ENCODE measurements at regions not wholly inside any gene's neighbourhood (a gene's known extent, or its start where the extent isn't known, plus 50 kb on each side); places are given as distances from the start of the nearest gene placed in this dataset.

GRCh38 chr2:57100436-57100835 is 916.6 kb downstream of the CCDC85A start:
- no peak for DNase-seq (ENCODE audit: low read depth)
- H3K4me3 ChIP-seq (ENCODE audit: low read depth, low read length) = no peak overlapping the region
- TF ChIP-seq, protein P1, sequence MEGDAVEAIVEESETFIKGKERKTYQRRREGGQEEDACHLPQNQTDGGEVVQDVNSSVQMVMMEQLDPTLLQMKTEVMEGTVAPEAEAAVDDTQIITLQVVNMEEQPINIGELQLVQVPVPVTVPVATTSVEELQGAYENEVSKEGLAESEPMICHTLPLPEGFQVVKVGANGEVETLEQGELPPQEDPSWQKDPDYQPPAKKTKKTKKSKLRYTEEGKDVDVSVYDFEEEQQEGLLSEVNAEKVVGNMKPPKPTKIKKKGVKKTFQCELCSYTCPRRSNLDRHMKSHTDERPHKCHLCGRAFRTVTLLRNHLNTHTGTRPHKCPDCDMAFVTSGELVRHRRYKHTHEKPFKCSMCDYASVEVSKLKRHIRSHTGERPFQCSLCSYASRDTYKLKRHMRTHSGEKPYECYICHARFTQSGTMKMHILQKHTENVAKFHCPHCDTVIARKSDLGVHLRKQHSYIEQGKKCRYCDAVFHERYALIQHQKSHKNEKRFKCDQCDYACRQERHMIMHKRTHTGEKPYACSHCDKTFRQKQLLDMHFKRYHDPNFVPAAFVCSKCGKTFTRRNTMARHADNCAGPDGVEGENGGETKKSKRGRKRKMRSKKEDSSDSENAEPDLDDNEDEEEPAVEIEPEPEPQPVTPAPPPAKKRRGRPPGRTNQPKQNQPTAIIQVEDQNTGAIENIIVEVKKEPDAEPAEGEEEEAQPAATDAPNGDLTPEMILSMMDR (IDR thresholded peaks at IDR 0.05; ENCODE audit: control insufficient read depth, extremely low read depth, insufficient read depth) = no peak

GRCh38 chr2:57105694-57106093 is 921.9 kb downstream of the CCDC85A start:
- H3K4me3 ChIP-seq (ENCODE audit: low read depth, low read length) = no peak overlapping the region
- TF ChIP-seq, protein P1 (IDR thresholded peaks at IDR 0.05; ENCODE audit: control insufficient read depth, extremely low read depth, insufficient read depth) = no peak
- no peak for DNase-seq (ENCODE audit: low read depth)

- TF ChIP-seq, protein P1 (IDR thresholded peaks at IDR 0.05; ENCODE audit: control insufficient read depth, extremely low read depth, insufficient read depth) = no peak
- DNase-seq (ENCODE audit: low read depth) = no peak
These were observed 923.6 kb downstream of the CCDC85A start for GRCh38 chr2:57107353-57107752.

GRCh38 chr2:57111531-57111930 is 927.7 kb downstream of the CCDC85A start:
- no peak for DNase-seq (ENCODE audit: low read depth)
- TF ChIP-seq, protein P1 (IDR thresholded peaks at IDR 0.05; ENCODE audit: control insufficient read depth, extremely low read depth, insufficient read depth) = no peak
- no peak overlapping the region for H3K4me3 ChIP-seq (ENCODE audit: low read depth, low read length)

More at GRCh38 chr2:57107353-57107752, 923.6 kb downstream of the CCDC85A start:
- H3K4me3 ChIP-seq (ENCODE audit: low read depth, low read length) = no peak overlapping the region

DNA sequence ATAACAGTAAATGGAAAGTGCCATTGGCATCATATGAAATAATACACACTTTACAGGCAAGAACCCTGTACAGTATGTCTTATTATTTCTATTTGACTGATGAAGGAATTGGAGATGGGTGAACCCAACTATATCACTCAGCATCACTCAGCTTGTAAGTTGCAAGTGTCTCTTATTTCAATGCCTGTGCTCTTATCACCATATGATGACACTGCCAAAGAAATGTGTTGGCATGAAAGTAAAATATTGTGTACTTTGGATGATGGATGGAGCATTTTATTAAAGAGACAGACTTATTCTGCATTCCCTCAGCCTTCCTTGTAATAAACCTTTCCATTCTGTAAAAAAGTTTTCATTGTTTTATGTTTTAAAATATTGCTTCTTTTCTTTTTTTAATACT is 927.5 kb upstream of the VRK2 start:
- TF ChIP-seq, protein P1 (IDR thresholded peaks at IDR 0.05; ENCODE audit: control insufficient read depth, extremely low read depth, insufficient read depth) = no peak
- H3K4me3 ChIP-seq (ENCODE audit: low read depth, low read length) = no peak overlapping the region

DNA sequence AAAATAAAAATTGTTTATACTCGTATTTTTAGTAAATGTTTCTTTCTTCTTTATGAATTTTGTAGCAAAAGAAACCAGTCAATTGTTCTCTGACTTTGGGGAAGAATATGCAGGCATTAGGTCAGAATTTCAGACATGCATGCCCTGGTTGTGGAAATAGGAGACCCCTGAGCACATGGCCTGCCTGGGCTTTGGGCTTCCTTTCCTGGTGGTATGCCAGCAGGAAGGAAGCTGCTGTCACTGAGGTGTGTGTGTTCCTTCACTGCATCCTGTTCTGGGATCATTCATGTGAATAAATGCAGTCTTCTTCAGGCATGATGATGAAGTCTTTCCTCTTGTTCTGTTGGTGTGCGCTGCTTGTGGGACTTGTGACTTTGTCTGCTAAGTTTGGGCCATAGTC is 920.2 kb upstream of the VRK2 start:
- no peak overlapping the region for H3K4me3 ChIP-seq (ENCODE audit: low read depth, low read length)
- TF ChIP-seq, protein P1 (IDR thresholded peaks at IDR 0.05; ENCODE audit: control insufficient read depth, extremely low read depth, insufficient read depth) = no peak
- no peak for DNase-seq (ENCODE audit: low read depth)

More for the DNA sequence above, 927.5 kb upstream of the VRK2 start:
- DNase-seq (ENCODE audit: low read depth) = peak; percentile 53

DNA sequence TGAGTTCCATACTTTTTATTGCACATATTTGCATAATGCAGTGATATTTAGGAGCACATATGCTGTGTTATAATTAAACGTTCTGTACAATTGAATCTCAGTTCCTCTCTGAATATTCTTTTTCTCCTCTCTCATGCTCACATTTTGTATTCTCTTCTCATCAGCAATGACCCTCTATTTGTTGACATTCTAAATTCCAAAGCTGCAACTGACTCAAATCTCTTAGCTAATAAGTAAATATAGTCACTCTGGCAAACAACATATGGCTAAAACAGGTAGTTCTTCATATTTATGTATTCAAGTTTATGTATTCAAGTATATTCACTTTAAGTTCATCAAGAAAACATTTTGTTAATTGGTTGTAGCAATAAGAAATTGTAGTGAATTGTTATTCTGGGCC is 907.4 kb upstream of the VRK2 start:
- no peak overlapping the region for H3K4me3 ChIP-seq (ENCODE audit: low read depth, low read length)
- DNase-seq (ENCODE audit: low read depth) = no peak
- TF ChIP-seq, protein P1 (IDR thresholded peaks at IDR 0.05; ENCODE audit: control insufficient read depth, extremely low read depth, insufficient read depth) = no peak
